VCaP (cell line): ENCODE measurements at regions not wholly inside any gene's neighbourhood (a gene's known extent, or its start where the extent isn't known, plus 50 kb on each side); places are given as distances from the start of the nearest gene placed in this dataset.

Experiments
- H3K27ac ChIP-seq: fragments of 450-650 bp; 2 replicates; pipeline ENCODE4 v1.5.1; 2017
- CTCF ChIP-seq: fragments of 450-650 bp; conservative IDR thresholded peaks from 2 replicates; pipeline ENCODE4 v1.5.1; 2017; ENCODE audit warnings: mild to moderate bottlenecking, moderate library complexity

- TF ChIP-seq CTCF = no peak
- no peak overlapping the region for H3K27ac ChIP-seq
Observed at GRCh38 chrX:150223176-150224015, 139.7 kb upstream of the MAMLD1 start.

- H3K27ac ChIP-seq = no peak overlapping the region
- TF ChIP-seq CTCF = no peak
Observed at GRCh38 chrX:150224676-150225075, 138.4 kb upstream of the MAMLD1 start.

GRCh38 chrX:150225266-150225665 is 137.9 kb upstream of the MAMLD1 start:
- TF ChIP-seq CTCF = no peak
- no peak overlapping the region for H3K27ac ChIP-seq

- no peak overlapping the region for H3K27ac ChIP-seq
- no peak for TF ChIP-seq CTCF
Observed at GRCh38 chrX:150225756-150226155, 137.4 kb upstream of the MAMLD1 start.

- TF ChIP-seq CTCF = no peak
- no peak overlapping the region for H3K27ac ChIP-seq
Observed at GRCh38 chrX:150226223-150226965, 136.7 kb upstream of the MAMLD1 start.

GRCh38 chrX:150227321-150227860 is 135.7 kb upstream of the MAMLD1 start:
- H3K27ac ChIP-seq = no peak overlapping the region
- no peak for TF ChIP-seq CTCF

- no peak overlapping the region for H3K27ac ChIP-seq
- no peak for TF ChIP-seq CTCF
Observed at GRCh38 chrX:150227873-150228410, 135.2 kb upstream of the MAMLD1 start.
